NCI-H2107 treated with DMSO at 0.1 percent for 48 hours (cell line): ENCODE measurements at regions not wholly inside any gene's neighbourhood (a gene's known extent, or its start where the extent isn't known, plus 50 kb on each side); places are given as distances from the start of the nearest gene placed in this dataset.
"Not testable (repeated sequence)": the region's sequence is repeated elsewhere in the genome, so short reads cannot be mapped to it uniquely, and the experiment has no call there.

Experiments
- DNase-seq: peaks from one replicate; lab custom pipeline; 2025; ENCODE audit not compliant: unreplicated experiment; lab: John Stamatoyannopoulos, UW

DNA sequence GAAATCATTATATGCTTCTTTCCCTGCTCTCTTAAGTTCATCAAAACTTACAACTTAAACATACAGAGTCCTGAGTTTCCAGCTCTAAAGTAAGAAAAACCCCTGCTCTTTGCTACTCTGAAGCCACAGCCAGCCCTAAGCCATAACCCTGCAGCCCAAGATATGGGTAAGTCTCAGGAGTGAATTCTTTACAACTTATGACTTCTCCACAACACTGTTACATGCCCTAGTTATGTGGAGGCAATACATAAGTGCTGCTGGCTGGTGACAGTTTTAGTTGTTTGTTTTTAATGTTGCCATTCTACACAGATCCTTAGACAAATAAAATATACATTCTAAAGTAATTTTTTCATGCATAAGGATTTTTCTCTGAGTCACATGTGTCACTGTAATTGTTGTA is 100.2 kb downstream of the FBXO8 start:
- DNase-seq, result no peak

DNA sequence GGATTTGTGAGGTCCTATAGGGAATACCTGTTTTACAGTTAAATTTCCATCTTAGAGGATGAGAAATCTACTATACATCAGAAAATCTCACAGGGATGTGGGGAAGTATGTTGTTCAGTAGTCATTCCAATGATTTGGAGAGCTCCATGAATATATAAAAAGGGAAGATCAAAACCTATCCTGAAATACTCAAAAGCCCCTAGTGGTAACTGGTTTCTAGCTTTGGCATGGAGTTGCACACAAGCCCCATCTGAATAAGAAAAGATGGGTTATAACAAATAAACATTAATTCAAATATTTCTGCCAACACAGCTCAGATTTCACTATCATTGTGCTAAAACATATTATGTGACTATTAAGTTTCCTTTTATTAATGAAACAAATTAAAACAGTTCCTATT is 101.6 kb downstream of the FBXO8 start:
- DNase-seq, result no peak

DNA sequence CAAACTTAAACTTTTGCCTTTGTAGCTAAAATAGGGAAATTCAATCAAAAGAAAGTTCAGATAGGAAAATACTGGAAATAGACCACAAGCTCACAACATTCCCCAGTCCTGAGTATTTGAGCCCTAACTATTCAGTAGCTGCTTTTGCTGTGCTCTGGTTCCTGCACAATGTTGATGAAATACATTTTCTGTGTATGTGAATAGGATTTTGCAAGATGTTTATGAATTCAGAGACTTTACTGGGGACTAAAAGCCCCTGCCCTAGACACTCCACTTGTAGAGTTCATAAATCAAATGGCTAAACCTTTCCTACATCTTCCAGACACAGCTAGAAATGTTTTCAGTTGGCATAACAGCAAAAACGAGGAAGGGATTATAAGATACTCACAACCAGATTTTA is 105.9 kb downstream of the FBXO8 start:
- DNase-seq, result no peak

DNA sequence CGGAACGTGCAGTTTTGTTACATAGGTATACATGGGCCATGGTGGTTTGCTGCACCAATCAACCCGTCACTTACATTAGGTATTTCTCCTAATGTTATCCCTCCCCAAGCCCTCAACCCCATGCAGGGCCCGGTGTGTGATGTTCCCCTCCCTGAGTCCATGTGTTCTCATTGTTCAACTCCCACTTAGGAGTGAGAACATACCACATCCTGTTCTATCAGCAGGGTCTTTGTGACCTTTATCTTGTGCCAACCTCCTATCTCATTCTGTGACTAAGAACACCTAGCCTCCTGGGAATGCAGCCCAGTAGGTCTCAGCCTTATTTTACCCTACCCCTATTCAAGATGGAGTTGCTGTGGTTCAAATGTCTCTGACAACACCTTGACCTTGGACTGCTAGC is 107.6 kb downstream of the FBXO8 start:
- not testable (repeated sequence) for DNase-seq

DNA sequence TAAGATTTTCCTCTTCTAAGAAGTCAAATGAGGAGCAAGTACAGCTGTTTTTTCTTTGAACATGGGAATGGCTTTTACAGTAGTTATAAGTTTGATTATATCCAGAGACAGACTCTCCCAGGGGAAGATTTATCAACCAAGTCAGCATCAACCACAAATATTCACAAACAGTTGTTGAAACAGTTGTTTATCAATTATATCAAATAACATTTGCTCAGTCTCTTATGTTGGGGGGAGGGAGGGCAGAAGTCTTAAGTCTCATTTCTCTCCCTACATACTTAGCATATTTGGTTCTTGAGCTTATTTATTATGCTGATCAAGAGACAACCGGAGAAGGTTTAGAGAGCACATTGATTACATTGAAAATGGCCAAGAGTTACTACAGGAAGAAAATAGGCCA is 110.1 kb downstream of the FBXO8 start:
- no peak for DNase-seq

DNA sequence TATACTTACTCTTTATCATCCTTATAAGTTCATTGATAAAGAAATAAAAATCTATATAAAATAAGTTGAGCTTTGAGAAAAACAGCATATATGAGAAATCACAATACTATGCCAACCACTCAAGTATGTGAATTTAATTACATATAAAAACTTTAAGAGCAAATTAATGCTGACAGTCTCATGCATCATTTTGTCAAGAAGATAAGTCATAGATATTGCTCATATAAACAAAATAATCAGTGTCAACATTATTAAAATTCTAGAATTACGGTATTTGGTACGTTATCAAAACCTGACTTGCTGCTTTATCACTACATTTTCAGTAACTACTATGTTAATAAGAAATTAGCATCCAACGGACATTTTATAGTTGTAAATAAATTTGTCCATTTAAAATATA is 111.2 kb downstream of the FBXO8 start:
- no peak for DNase-seq

DNA sequence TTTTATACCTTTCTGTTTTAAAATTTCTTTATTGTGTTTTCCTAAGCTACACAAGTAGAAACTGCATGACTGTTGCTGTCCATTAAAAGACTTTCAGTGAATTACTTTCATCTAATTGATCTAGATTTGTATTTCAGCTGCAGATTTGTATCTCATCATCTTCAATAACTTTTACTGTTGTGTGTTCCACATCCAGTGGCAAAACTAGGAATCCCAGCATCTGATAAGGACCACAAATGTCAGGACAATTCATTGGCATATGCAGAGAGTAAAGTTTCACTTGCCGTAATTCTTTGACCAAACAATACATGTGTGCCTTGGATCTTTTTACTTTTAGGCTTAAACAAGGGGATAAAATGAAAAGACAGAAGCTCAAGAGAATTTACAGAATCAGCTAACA is 112.6 kb downstream of the FBXO8 start:
- DNase-seq, result no peak

DNA sequence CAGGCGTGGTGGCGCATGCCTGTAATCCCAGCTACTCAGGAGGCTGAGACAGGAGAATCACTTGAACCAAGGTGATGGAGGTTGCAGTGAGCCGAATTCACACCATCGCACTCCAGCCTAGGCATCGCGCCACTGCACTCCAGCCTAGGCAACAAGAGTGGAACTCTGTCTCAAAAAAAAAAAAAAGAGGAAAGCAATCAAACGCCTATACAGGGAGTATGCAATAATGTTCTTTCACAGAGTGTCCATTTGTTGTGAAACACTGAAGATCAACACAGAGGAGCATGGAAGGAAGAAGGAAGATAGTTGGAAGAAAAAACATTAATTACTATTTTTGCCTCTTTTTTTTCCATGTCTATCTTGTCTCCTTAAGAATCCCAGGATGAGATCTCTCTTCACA is 113.4 kb downstream of the FBXO8 start:
- DNase-seq, result no peak

DNA sequence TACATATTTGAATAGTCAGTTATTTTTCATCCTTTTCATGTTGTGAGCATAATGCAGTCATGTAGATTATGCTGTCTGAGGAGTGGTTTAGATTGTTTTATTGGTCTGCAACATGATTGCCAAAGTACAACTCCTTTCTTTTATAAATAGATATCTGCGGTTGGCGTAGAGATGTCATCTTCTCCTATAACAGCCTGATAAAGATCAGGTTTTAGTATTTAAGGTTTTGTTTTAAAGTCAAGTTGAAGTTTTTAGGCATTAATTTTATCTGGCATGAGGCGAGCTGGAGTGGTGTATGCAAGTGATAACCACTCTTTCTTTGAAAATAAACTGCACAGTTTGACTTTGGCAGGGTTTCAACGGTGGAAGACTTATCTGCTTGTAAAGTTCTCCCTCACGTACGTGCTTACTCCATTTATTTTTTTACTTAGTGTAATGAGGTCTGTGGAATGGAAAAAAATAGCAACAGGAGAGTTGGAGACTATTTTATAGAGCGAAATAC is 126.3 kb downstream of the FBXO8 start:
- DNase-seq, result no peak

DNA sequence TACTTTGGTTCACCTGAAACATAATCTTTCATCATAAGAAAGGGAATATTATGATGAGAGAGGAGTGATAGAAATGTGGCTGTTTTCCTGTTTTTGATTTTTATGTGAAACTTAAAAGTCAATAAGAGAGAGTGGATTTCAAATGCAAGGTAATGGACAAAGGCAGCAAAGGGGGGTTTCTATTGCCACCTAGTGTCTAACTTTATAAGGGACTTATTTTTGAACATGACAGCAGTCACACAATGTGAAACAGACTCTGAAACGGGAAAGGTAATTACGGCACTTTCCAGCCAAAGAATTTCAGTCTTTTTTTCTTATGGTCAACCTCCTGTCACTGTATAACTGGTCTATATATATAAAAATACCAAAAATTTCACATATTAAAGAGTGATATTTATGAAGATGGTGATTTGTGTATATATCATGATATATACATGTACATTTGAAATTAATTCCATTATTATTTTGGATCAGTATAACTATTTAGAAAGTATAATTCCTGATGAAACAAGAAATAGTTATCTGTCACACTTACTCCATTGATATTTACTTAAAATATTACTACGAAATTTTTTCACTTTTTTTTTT is 127.1 kb downstream of the FBXO8 start:
- peak; percentile 12 for DNase-seq

DNA sequence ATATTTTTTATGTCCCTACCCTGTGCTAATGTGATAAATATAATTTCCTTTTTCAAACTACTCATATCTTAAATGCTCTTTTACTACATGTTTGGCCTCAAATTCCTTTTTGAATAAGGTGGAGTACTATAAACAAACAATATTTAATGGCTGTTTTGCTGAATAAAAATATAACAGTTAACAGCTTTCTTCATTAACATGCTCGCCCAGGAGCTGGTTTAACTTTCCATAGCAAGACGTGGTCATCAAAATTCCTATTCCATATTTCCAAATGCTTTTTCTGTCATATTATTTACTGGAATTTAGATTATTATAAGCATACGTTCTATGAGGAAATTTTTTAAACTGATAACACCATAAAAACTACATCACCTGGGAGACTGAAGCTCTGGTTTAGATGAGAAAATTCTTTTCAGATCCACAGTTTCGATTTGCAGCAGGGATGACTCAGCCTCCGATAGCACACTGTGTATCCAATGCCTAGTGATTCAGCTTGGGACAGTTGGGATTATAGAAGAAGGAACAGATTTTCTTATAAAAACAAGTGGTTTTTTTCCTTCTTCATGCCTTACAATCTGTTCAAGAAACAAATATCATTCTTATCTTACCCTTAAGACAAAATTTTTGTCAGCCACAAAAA is 129.1 kb downstream of the FBXO8 start:
- no peak for DNase-seq

DNA sequence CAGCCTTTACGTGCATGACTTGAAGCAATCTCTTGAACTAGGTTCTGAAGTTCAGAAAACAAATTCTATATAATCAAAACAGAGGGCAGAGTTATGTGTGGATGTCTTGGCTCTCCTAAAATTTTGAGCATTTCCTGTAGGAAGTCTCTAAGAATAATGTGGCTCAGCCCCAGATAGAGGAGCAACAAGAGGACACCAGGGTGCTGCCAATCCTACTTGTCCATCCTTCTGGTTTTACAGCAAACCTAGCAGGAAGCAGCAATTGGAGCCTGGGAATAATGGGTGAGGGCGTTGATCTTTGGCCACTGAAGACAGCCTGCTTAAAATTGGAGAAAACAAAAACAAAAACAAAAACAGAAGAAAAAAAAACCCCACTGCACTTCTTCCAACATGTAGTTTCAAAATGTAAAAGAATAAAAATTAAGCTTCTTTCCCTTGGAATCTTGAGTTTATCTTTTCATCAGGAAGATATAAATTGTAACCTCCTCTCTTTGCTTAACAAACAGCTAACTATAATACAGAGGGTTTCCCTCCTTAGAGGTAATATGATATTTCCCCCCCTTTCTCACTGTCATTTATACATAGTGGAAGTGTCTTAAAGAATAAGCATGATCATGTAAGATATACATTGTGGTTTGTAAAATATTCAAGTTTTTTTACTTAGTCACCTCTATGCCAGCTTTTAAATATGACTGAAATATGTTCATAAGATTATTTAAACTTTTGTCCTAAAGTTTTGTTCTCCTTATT is 130.6 kb downstream of the FBXO8 start:
- no peak for DNase-seq

DNA sequence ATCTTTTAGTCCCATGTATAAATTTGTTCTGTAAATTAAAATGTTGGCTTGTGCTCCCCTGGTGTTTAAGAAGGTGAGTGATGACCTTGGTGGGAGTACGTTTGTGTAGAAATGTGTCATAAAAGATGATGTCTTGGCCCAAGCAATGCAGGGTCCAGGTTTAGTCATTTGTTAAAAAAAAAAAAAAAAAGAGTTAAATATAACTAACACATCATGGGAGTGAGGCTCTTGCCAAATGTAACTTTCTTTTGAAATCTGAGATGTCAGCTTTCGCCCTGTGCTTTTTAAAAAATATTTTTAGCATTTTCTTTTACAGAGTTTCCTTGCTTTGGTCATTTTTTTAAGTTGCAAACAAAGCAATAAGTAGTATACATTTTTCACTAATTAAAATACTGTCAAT is 135.6 kb downstream of the FBXO8 start:
- DNase-seq, result no peak

DNA sequence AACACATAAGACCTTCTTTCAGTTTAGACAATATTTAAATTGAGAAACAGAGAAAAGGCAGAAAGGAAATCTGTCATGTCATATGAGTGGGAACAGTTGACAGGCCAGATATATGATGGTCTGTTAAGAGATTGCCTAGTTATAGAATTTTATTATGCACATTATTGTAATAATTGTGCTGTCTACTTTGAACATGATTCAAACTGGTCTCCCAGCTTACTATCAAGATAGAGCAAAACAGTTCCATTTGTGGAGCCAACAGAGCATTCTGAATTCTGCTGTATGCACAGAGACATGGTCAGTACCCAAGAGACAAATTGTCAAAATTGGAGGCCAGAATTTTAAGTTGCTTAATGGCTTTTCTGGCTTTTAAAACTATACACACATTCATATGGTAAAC is 139.4 kb downstream of the FBXO8 start:
- no peak for DNase-seq

DNA sequence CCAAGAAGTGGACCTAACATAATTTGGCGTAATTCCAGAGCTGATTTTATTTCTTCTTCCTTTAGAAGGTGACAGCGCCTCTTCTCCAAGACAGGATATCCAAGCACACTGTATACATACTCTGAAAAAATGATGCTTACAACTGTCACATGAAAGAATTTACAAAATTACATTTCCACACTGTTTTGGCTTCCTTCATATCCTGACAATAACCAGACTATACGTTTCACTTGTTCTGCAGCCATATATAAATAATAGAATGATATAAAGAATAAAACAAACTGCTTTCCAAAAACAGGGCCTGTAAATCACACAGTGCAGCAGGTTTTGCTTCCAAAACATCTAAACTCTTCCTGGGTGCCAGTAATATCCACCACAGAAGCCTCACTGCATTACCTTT is 141.6 kb downstream of the FBXO8 start:
- no peak for DNase-seq

DNA sequence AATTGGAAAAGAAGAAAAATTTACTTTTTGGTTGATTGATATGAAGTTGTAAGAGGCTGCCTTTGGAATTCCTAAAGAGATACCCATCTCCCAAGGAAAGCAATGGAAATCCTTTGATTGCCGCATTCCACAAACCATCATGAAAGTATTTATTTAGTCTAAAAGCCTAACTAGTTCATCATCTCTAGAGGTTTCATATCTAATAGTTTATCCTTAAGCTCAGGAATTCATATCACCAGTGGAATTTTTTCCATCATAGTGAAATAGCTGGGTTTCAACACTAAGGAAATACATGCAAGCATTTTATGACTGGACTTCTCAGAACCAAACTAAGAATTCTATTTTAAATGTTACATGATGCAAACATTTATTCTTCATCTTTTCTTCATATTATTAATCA is 144.9 kb downstream of the FBXO8 start:
- no peak for DNase-seq

DNA sequence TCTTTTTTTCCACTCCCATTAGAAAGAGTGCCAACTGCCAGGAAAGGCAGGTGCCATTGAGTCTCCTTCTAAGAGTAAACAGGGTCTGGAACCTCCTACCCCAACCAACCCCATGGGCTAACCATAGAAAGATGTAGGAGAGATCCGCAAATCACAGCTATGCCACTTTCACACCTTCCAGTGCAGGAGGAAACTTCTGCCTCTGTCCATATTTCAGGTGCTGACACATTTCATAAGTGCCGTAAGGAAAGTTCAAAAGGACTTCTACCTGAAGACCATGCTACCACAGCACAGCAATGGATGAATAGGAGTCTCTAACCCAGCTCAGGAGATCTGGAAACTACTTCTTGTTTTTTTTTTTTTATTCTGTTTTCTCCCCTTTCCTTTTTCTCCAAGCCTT is 145.8 kb downstream of the FBXO8 start:
- DNase-seq, result no peak

DNA sequence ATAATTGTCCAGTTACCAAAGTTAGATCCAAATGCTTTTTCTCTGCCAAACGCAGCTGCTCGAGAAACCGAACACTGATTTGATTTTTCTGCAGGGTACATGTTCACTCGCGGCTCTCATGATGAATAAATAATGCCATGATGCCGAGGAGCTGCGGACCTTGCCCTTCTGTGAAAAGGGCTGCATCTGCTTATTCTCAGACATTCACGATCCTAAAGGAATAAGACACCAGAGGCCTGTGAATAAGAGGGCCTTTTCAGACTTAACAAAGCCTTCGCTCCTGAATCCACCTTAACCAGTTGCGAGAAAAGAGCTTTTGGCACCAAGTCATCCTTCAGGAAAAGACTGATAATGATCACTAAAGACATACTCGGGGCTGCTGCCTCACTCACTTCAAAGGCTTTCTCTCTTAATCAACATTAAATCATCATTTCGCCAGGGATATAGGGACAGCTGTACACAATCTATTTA is 147.5 kb downstream of the FBXO8 start:
- no peak for DNase-seq

DNA sequence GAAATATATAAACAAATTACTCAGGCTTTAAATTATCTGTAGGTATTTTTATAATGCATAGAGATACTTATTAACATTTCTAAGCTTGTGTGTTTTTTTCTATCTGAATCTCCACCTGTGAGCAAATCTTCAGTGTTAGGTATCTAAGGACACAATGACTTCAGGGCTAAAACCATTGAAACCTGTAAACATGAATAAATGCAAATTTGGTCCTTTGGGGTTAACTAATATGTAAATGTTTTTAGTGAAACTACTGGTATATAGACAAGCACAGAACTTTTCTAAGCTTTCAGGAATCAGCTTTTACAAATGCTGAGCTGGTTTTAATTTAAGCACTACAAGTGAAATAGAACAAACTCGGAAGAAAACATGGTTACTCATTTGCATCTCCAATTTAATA is 147.9 kb downstream of the FBXO8 start:
- DNase-seq, result no peak

DNA sequence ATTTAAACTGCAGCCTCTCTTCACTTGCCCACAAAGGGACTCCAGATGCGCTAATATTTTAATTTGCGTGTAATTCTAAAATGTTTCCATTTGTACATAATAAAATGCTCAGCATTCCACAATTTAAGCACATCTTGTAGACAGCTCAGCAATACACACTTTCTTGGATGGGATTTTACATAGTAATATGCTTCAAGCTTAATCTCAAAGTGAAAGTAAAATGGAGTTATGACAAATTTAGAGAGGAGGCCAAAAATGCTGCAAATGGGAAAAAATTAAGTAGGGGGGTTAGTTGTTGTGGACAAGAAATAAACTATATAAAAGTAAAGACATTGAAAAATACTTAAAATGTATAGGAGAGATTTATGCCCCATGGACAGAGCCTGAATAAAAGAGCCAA is 149.1 kb downstream of the FBXO8 start:
- DNase-seq, result no peak

DNA sequence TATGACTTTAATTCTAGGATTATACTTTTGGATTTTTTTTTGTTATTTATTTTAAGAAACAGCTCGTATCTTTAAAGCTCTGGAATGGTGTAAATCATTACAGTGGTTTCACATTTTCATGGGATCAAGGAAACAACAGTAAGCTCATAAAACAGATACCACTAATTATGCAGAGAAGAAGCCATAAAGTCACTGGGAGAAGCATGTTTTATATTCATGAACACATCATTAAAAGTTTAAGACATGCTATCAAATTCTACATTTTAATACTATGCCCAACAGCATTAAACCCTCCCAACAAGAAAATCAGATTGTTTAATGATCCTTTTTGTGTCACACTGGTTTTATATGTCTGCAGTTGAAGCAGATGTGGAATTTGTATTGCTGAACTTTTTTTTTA is 149.9 kb downstream of the FBXO8 start:
- no peak for DNase-seq

DNA sequence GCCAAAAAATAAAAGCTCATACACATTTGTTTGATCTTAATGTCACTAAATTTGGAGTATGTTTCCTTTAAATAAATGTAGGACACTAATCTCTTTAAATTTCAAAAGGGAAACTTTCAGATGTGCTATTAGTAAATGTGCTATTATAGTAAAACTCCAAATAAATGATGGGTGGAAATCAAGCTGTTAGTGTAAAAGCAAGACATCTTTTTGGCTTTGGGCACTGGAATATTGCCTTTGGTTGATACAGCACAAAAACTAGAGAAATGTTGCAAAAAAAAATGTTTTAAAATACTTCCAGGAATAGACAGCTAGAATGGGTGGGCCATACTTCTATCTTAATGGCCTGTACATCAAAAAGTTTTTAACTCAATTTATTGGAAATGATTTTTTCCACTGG is 151.6 kb downstream of the FBXO8 start:
- DNase-seq, result no peak
